CD4-positive, alpha-beta T cell treated with Interleukin-1 beta for 1 hour (primary cell): ENCODE measurements at regions not wholly inside any gene's neighbourhood (a gene's known extent, or its start where the extent isn't known, plus 50 kb on each side); places are given as distances from the start of the nearest gene placed in this dataset.
"Not testable (repeated sequence)": the region's sequence is repeated elsewhere in the genome, so short reads cannot be mapped to it uniquely, and the experiment has no call there.

Experiments used
- DNase-seq, 2 donors: peaks; one replicate each; pipeline ENCODE4 v3.0.0-alpha.2; 2020 to 2022

DNA sequence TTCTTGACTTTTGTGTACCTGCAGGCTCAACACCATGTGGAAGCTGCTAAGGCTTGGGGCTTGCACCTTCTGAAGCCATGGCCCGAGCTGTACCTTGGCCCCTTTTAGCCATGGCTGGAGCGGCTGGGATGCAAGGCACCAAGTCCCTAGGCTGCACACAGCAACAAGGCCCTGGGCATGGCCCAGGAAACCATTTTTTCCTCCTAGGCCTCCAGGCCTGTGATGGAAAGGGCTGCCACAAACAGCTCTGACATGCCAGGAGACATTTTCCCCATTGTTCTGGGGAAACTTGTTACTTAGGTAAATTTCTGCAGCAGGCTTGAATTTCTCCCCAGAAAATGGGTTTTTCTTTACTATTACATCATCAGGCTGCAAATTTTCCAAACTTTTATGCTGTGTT is 387.4 kb downstream of the GBA3 start:
- DNase-seq = not testable (repeated sequence)

DNA sequence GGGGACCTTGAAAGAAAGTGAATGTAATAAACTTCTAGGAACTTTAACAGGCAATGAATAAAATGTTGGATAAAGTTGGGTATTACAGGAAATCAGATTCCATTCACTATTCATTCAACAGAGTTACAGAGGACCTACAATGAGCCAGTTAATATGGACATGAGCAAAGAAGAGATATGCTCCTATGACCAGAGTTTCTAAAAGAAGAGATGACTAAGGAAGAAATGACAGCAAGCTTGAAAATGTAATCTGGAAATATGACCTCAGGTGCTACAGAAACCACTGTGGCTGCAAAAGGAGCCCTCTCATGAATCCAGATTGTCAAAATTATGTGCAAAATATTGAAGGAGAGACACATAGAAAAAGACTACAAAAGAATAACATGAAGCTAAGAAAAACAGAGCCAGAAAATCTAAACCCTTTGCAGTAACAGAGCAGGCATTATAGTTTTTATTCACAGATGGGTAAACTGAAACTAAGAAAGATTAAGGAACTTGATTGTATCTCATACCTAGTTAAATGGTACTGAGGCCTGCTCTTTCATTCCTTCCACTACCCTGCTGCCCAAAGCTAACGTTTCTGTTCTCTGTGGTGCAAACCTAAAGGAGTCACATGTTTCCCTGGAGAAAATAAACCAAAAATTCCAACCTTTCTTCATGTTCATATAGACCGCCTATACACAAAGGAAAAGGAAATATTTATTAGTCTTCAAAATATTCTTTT is 378.3 kb downstream of the GBA3 start:
- DNase-seq = no peak

DNA sequence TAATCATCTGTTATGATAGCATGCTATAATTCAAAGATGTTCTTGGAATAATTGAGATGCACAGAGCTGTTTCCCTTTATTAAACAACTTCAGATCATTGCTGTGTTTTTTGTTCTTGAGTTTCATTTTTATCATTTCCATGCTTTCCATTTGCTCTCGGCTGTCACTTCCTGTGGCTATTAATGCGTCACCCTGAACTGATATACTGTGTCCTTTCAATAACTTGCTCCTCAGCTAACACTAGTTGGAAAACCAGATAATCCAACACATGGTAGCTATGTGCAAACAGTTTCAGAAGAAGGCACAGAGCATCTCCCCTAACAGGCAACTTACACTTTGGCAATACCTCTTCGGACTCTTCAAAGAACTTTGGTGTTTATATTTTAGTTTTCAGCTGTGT is 376.0 kb downstream of the GBA3 start:
- DNase-seq = no peak

DNA sequence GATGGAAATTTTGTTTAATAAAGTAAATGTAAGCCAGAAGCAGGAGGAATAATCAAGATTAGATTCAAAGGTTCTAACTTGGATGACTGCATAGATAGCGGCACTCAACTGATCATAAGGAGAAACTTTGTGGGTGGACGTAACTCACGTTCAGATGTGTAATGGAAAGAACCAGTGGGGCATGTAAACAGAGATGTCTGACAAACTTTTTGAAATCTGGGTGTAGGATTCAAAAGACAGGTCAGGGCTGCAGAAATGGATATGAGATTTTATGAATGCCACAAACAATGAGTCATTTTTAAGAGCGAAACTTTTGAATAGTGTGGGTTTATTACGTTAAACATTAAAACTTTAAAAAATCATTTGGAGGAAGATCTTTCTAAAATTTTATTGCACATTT is 375.6 kb downstream of the GBA3 start:
- no peak for DNase-seq

DNA sequence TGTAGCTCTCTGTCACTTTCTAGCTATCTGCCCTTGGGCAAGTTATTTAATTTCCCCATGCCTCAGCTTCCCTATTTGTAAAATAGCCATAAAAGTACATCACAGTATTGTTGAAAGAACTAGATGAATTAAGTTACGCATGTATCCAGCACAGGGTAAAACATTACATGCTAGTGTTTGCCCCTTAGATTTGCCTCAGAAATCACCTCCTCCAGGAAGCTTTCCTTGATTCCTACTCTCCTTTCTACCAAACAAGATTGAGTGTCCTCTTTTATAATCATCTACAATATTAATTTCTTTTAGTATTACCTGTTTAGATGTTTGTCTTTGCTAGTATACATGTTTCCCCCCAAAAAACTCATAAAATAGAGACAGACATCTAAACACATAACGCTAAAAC is 369.5 kb downstream of the GBA3 start:
- DNase-seq = no peak

DNA sequence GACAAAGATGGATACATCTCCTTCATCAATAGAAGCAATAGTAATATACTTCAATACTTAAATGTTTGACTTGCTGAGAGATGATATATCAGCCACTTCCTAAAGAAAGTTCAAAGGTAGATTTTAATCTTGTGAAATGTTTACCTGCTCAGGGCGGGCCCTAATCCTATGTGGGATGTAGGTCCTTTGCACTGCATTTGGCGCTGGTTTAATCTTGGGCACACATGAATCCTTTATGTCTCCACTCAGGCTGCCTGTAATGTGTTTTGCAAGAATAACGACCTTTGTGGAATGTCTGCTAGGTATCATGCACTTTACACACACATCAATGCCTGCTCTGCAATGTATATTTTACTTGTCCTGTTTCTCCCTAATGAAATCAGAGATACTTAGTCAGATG is 368.7 kb downstream of the GBA3 start:
- no peak for DNase-seq

DNA sequence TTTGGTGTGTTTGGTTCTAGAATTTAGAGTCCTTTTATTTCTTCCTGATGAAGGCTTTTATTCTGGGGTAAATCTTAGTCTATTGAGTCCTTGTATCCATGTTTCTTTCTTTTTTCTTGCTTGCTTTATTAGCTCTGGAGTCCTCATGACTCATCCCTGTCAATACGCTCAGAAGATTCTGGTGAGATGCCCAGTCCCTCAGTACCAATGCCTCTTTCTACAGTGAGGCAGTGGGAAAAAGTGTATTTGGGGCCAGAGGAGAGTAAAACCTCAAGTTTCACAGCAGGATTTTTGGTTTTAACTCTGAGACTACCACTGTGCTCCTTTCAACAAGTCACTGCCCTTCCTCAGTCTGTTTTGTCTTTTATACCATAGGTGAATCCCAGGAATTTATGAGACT is 368.0 kb downstream of the GBA3 start:
- no peak for DNase-seq

DNA sequence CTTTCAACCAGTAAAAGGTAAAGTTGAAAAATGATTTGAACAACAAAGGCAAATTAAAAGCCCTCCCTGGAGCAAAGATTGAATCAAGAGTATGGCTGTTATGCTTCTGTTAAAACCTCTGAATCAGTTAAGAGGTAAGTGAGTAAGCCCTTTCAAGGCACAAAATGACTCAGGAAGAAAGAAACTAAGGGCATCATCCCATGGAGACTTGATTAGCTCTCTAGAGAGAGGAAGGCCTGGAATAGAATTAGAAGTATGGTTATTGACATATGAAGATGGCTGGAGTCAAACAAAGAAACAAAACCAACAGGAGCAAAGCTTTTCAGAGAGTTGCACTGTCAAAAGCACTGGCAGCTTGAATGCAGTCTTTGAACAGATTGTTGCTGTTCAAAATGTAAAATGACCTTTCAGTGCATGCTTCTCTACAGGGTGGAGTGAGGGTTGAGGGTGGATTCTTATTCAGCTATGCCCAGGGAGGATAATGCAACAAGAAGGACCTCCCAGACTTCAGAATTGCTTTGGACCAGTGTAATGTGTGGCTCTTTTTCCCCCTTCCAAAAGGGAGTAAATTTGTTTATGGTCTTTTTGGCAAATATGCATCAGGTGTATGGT is 365.5 kb downstream of the GBA3 start:
- no peak for DNase-seq

DNA sequence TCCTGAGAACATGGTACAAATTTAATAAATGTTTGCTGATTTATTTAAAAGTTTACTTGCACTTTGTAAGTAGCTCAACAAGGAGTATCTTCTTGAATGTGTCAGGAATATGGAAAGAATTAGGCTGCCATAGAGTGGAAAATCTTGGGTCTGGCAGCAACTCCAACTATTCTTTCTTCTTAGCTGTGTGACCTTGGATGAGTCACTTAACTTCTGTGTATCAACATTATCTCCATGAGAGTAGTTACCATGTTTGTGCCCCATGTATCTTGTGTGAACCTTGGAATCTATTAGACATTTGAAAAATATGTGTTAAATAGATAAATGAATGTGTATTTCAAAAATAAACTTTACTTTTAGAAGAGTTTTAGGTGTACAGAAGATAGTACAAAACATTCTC is 348.8 kb downstream of the GBA3 start:
- DNase-seq = no peak

DNA sequence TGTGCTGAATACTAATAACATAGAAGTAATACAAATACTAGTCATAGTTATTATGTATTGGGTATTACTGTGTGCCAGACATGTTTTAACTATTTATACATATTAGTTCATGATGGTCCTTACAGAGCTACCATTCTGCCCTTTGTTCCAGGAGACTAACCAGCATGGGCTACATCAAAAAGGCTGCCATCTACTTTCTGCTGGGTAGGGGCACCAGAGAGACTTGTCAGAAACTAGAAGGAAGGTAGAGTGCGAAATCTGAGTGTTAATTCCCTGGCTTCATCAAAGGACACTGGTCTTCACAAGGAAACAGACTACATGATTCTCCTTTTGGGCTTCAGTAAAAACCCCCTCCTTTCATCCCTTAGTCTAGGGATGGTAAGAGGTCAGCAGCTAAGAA is 347.8 kb downstream of the GBA3 start:
- no peak for DNase-seq

DNA sequence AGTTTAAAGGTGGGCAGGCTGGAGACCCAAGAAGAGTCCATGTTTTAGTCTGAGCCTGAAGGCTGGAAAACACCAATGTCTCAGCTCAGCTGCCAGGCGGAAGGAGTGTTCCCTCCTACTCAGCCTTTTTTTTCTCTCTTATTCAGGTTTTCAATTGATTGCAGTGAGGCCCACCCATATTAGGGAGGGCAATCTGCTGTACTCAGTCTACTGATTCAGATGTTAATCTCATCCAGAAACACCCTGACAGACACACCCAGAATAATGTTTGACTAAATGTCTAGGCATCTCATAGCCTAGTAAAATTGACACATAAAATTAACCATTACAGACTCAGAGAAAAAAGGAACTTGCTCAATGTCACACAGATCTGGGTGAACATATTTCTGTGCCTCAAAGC is 347.1 kb downstream of the GBA3 start:
- DNase-seq = no peak

DNA sequence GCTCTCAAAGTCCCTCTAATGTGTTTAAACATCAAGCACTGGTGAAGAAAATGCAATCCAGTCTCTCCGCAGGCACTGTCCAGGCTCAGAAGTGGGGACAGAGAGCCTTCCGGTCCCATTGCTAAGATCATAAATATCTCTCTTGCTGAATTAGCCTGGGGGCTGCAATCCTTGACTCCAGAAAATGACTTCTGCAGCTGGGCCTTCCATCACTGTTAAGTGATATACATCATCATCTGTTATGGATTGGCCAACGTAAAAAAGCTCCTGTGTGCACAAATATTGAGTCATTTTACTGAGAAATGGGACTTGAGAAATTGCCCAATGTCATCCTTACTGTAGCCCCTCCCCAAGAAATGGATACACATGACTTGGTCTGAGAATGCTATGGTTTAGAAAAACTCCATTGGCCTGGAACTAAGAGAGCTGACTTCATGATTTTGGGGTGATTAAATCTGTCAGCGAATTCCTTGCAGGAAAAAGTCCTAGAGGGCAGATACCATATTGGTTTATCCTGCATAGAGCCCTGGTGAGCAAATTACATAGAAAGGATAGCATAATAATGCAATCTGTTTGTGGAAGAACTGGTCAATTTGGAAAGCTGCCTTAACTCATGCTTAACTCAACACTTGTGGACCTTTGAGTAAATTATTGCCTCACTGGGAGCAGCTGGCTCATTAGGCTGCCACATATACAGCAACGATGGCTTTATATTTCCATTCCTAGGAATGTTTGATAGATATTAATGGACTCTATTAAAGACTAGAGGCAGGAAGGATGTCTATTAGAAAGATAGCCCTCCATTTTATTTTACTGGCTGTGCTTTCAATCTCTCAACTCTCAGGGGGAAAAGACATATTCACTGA is 346.1 kb downstream of the GBA3 start:
- DNase-seq = no peak

DNA sequence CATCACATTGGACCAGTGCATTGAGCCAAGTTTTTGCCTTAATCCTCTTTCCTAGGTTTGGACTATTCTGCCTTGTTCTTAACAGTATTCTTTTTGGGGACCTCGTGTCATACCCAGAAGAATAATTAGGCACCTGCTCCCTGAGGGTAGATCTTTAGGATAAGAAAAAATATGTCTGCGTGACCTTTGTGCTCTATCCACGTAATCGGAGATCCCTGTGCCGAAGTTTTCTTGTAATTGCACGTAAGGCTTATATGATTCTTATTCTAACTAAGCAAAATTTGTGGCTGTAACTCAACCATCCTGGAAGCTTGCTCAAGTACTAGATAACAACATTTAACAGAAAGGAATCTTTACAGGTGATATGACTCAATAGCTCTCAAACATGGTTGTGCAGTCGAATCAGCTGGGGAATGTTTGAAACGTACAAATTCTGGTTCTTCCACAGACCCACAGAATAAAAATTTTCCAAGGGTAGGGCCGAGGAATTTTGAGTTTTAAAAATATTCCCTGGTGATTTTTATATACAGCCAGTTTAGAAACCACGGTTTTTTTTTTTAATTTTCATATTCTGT is 344.3 kb downstream of the GBA3 start:
- no peak for DNase-seq

DNA sequence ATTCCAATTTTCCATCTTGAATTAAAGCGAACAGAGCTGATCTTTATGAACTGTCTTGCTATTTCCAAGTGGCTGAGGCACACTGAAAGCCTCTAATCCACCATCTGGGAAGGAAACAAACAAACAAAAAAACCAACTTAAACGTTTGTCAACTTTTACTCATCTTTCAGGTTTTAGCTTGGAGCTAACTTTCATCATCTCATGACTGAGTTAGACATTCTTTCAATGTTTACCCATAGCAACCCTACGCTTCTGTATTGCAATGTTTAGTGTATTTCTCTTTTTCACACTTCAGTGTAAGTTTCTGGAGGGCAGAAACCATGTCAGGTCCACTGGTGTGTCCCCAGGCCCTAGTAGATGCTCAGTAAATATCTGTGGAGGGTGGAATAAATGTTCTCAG is 343.8 kb downstream of the GBA3 start:
- DNase-seq = no peak

DNA sequence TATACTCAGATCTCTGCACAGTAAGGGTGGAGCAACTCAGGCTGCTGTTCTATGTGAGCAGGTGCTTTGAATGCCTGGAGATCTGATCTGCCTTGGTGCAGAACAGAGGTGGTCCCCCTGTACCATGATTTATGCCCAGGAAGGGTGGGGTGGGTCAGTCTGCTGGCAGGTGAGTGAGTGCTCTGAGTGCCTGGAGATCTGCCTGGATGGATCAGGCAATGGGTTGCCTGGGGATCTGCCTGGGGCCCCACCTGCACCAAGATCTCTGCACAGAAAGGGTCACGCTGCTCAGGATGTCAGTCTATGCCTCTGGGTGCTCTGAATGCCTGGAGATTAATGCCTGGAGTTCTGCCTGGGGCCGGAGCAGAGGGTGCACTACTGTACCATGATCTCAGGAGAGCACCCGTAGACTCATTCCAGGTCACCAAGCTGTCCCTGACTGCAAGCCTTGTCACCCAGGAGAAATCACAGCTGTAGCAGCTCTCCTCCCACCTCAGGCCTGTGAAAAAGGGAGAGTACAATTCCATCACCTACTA is 342.9 kb downstream of the GBA3 start:
- no peak for DNase-seq

DNA sequence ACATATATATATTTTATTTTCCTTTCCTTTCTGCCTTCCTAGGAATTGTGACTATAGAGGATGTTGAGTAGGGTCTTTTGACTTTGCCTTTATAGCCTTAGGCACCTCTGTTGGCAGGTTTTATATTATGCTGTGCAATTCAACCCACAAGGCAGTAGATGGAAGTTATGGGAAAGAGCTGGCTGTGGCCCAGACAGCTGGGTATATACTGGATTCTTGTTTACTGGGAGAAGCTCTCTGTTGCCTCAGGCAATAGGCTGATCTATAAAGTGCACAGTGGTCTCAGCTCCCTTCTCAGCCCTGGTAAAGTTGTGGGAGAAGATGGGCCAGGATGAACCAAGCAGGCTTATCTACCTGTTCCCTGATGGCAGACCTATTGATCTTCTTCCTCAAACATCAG is 342.0 kb downstream of the GBA3 start:
- DNase-seq = no peak

DNA sequence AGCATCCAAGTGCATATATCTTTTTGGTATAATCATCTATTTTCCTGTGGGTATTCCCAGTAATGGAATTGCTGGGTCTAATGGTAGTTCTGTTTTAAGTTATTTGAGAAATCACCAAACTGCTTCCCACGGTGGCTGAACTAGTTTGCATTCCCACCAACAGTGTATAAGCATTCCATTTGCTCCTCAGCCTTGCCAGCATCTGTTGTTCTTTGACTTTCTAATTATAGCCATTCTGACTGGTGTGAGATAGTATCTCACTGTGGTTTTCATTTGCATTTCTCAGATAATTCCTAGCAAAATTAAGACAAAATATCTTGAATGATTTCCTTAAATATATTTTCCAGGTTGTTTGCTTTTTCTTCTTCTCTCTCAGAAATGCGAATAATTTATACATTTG is 341.1 kb downstream of the GBA3 start:
- no peak for DNase-seq

DNA sequence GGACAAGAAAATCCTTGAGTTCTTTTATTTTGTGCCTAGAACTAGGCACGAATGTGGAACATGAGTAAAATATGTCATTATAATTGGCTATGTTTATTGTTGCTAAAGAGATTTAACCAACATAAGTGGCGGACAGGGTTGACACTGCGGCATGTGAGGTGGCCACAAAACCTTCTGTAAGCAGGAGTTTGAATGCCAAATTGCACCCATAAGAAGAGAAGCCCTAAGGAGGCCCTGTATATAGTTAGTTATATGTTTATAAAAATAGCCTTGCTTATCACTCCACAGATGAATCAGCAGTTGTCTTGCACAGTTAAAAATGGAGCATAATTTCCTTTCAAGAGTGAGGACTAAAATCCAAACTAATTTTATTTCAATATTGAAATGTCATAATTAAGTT is 336.1 kb downstream of the GBA3 start:
- no peak for DNase-seq

DNA sequence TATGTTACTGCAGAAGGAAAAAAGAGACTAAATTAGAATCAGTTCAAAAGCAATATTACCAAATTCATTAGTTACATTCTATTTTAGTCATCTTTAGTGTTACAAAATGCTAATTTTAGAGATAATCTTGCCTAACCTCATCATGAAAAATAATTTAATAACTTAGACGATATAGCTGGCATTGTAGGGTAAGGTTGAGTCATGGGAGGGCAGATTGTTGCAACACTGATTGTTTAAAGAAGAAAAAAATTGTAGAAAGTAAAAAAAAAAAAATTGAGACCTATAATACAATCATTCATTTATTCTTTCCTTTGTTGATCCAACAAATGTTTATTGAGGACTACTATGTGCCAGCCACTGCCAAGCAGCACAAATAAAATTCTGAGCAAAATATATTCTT is 330.9 kb downstream of the GBA3 start:
- no peak for DNase-seq

DNA sequence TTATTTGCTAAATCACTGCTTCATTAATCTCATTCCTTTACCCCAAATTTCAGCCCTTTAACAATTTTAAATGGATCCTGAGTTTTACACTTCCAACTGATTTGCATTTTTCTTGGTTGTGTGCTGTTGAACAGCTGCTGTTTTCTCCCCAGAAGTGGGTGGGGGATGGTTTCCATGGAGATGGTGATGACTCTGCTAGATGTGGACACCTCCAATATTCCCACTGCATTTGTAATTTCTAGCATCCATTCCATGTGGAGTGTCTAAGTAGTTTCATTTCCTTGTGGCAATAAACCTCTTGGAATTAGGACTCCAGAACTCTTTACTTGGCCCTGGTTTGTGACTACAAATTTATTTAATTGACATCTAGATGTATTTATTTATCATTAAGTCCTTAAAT is 330.4 kb downstream of the GBA3 start:
- no peak for DNase-seq

DNA sequence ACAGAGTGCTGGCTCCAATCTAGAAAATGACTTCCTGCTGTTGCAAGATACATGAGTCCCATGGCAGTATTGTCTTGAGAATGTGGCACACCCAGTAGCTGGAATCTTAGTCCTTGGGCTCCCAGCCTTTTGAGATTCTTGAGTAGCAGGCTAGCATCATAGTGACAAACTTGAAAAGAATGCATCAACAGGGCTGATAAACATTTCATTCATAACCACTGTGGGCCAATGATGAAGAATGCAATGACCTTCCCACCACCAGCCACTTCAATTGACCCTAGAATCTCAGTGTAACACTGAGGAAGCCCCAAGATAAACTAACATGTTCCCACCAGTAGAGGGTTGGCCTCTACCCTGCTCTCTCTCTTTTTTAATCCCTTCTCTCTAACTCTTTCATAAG is 329.3 kb downstream of the GBA3 start:
- DNase-seq = no peak

DNA sequence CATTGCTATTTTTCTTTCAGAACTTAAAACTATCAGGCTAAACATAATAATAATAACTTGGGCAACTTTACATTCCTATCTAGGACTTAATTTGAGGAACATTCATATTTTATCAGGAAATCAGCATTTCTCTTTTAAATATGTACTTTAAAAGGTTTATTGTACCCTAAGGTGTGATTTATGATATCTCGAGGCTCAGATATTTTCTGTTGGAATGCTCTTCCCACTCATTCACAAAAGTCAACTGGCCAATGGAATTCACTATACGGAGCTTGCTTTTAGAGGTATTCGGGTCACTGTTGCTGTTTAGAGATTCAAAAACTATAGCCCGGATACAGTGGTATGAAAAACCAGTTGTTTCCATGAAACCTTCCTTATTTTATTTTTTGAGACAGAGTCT is 328.3 kb downstream of the GBA3 start:
- DNase-seq = no peak

DNA sequence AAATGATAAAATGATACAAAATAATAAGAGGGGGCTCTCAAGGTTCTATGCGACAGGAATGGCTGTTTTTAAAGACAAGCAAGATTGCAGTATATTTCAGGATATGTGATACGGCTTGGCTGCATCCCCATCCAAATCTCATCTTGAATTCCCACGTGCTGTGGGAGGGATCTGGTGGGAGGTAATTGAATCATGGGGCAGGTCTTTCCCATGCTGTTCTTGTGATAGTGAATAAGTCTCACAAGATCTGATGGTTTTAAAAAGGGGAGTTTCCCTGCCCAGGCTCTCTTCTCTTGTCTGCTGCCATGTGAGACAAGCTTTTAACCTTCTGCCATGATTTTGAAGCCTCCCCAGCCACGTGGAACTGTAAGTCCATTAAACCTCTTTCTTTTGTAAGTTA is 327.7 kb downstream of the GBA3 start:
- not testable (repeated sequence) for DNase-seq

DNA sequence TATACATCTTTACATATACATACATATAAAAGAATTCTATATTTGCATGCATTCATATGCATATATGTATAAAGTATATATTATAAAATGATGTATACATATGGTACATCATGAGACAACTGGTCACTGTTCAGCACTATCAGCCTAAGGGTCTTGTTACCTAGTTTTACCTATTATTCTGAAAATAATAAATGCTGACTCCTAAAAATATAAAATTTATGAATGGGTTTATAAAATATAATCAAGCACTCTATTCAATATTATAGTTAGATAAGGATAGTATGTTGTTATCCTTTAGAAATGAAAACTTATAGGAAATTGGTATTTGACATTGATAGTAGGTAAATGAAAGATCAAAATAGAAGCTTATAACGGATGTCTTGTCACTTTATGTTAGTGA is 324.2 kb downstream of the GBA3 start:
- no peak for DNase-seq
